GM21381 (cell line): ENCODE measurements at regions not wholly inside any gene's neighbourhood (a gene's known extent, or its start where the extent isn't known, plus 50 kb on each side); places are given as distances from the start of the nearest gene placed in this dataset.

Experiments used
- ATAC-seq: cut with Tn5 transposase; IDR thresholded peaks from one replicate; pipeline ENCODE4 v1.9.1; 2021; ENCODE audit warnings: mild to moderate bottlenecking, moderate library complexity; ENCODE audit not compliant: unreplicated experiment

DNA sequence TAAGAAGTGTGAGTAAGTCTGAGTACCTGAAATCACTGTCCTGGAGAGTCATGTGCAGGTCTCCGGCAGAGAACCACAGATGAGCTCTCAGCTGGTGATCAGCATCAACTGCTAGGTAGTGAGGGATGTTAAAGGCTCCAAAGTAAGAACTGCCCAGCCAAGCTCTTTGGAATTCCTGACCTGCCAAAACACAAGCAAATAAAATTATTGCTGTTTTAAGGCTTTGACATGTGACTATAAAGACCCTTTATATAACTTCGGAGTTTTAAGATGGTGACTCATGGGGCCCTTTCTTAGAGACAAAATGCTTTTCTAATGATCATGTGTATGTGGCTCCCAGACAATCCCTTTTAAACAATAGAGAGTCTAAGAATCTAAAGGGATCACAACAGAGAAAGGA is 855.7 kb downstream of the TRIB2 start:
- ATAC-seq: no peak

DNA sequence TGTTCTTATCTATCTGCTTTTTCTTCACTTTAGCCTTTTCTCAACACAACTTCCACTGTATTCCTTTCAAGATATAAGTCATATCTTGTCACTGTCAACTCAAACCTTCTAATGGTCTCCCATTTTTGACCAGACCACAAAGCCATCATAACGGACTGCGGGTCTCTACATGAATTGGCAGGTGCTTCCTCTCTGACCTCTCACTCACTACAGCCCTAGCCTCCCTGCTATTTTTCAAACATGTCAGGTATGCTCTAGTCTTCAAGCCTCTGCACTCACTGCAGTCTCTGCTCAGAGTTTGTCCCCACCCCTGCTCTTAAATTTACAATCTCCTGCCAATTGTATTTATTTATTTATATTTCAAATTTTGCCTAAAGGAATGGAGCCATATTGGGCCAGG is 858.1 kb downstream of the TRIB2 start:
- ATAC-seq: no peak

DNA sequence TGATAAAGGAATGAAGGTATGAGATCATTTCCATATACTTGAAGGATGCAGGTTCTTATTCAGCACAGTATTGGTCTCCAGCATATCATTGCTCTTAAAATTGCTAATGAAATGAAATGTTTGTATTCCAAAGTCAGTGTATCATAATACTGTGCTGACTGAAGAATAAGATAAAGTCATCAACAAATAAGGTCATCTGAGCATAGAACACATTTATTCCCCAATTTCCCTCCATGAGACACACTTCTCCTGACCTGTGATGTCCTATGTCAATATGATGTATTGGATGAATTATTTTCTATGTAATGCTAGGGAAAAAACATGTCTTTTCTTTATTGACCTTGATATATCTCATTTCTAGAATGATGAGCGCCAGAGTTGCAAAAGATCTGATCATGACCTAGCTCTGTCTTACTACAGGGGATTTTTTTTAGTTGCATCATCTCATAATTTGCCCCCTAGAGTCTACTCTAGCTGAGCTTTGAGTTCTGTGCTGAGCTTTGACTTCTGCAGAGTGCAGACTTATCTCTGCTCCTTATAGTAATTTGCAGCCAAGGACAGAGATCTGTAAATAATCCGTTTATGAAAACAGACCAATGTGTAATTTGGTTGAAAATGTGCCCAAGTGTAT is 859.8 kb downstream of the TRIB2 start:
- ATAC-seq: no peak

DNA sequence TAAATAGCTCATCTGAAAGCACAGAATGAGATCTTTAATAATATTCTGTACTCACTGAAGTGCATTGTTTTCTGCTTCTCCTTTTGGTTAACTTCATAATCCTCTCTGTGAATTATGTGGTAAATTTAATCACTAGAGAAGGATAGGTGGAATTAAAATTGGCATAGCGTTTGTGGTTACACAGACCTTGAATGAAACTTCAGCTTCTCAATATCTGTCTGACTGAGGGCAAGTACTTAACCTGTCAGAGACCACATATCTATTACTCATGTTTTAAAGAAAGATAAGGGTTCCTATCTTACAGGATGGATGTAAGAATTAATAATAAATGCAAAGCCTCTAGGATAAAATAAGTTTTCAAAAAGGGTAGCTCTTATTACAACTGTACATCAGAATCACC is 861.8 kb downstream of the TRIB2 start:
- ATAC-seq: no peak

DNA sequence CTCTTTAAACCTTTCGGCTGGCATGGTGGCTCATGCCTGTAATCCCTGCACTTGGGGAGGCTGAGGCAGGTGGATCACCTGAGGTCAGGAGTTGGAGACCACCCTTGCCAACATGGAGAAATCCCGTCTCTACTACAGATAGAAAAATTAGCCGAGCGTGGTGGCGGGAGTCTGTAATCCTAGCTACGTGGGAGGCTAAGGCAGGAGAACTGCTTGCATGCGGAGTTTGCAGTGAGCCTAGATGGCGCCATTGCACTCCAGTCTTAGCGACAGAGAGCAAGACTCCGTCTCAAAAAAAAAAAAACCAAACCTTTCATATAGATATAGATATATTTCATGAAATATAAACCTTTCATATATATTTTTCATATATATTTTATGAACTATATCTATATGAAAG is 864.7 kb downstream of the TRIB2 start:
- ATAC-seq: no peak

DNA sequence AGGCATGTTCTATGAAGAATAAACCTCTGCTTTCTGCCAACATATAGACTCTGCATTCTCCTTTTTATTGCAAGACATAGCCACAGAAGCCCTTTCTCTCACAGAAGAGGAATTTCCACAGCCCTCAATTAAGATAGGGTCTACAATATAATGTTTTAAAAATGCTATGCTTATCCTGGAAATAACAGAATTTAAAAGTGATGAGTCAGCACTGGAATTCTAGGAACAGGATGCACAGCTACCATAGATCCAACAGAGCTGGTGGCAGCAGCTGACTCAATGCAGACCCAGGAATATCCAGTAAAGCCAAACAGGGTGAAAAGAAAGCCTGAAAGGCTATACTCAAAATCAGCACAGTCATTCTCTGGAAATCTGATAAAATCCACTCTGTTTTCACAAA is 866.9 kb downstream of the TRIB2 start:
- no peak for ATAC-seq

DNA sequence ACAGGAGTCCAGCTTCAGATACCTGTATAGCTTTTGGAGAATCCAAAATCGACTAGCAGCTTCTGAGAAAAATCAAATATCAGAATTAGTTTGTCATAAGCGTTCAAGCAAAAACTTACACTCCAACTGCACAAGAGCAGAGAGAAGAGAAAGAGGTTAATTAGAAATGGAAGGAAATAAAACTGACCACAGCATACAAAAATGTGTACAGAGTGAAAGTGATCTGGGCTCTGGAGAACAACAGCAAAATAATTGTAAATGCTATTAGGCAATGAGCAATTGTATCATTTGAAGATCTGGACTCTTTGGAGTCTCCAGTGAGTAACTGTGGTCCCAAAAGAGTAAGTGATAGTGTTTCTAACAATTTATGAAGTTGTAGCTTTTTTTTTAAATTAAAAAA is 867.3 kb downstream of the TRIB2 start:
- ATAC-seq: no peak

DNA sequence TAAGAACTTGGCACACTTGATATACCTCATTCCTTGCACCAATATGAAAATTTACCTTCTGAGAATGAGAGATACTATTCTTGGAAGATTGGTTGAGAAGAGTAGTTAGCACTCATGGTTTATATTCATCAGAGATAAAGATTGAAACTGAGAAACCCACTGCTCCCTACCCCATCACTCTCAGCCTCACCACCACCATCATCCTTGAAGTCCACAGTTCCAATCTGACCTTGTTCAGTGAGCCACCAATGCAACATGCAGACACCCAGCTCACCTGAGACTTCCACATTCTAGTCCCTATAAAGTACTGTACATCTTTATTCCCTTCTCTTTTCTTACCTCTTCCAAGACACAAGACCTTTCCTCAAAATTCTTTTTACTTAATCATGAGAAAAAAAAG is 869.0 kb downstream of the TRIB2 start:
- ATAC-seq: no peak

DNA sequence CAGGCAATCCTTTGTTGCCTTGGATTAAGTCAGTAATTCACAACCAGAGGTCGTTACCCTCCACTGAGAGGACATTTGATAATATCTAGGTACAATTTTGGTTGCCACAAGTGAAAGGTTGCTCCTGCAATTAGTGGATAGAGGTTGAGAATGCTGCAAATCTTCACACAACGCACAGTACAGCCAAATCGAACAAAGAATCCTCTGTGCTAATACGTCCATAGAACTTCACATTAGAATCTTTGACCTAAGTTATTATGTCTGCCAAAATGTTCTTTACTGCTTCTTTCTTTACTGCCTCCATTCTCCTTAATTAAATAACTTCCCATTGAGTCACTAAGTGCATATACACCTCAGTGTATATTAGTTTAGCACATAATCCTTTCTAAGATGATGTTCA is 879.5 kb downstream of the TRIB2 start:
- no peak for ATAC-seq

DNA sequence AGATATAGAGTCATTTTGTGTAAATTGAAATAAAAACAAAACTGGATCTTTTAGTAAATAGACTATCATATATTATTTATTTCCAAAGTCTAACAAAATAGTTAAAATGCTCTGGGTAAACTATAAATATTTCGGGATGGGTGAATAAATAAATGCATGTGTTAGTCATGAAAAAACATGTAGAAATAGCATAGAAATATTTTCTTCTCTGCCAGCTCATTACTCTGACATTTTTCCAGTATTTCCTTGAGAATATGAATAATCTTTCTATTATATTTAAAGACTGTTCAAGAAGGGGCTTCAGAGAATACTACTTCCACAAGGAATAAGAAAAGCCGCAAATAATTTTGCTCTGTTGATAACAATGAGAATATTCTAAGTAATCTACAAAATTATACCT is 880.4 kb downstream of the TRIB2 start:
- ATAC-seq: no peak

DNA sequence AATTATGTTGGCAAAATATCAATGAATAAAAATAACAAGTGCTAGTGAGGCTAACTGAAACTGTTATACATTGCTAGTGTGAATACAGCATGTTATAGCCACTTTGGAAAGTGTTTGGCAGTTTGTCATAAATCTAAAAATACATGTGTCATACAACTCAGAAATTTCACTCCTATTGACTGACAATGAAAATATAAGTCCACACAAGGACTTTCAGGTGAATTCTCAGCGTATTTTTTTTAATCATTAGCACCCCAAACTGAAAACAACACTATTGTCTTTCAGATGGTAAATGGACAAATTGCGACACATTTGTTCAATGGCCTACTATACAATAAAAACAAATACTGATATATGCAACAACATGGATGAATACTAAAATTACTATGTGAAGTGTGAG is 884.8 kb downstream of the TRIB2 start:
- no peak for ATAC-seq

DNA sequence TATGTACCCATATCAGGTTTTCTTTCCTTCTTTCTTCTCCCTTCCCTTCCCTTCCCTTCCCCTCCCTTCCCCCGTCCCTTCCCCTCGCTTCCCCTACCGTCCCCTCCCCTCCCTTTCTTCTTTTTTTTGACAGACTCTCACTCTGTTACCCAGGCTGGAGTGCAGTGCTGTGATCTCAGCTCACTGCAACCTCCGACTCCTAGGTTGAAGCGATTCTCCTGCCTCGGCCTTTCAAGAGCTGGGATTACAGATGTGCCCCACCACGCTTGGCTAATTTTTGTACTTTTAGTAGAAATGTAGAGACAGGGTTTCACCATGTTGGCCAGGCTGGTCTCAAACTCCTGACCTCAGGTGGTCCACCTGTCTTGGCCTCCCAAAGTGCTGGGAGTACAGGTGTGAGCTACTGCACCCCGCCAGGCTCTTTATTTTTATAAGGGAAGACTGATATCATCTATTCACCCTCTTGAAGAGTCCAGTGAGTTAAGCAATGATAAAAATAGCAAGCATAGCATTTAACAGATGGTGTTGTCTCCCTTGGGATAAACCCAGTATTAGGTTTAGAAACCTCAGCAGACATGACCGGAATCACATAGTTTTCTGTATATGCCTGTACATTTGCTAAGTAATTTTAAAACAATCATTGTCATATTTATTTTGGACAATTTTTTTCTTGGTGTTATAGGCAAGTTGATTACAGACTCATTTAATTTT is 888.4 kb downstream of the TRIB2 start:
- ATAC-seq: no peak

DNA sequence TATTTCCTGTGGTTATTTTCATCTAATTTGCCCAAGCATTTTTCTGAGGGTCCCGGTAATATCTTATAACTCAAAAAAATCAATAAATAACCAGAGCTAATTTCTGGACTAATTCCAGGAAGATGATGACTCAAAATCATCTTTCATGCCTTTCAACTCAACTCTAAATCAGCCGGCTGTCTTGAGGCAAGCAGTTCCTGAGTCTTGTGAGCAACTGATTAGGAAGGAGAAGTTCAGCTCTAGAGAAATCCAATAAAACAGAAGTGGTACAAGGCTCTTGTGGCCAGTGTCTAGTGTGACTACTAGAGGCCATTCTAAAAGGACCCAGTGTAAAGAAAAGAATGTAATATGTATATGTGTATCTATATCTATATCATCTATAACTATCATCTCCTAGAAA is 890.4 kb downstream of the TRIB2 start:
- peak; percentile 61 for ATAC-seq

DNA sequence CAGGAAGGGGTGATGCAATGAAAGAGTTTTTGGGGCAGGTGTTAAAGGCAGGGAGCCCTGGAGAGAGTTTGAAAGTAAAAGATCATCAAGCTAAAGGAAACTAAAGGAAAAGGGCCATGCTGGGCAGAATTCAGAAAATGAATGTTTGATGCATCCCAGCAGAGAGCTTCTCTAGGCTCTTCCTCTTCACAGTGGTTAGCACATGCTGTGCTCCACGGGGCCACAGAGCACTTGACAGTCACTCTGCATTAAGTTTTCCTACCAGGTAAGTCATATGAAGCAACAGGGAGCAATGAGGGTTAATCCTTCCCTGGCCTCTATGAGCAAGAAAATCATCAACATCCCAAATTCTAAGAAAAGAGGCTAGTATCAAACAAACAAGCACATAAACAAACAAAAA is 895.2 kb downstream of the TRIB2 start:
- no peak for ATAC-seq

DNA sequence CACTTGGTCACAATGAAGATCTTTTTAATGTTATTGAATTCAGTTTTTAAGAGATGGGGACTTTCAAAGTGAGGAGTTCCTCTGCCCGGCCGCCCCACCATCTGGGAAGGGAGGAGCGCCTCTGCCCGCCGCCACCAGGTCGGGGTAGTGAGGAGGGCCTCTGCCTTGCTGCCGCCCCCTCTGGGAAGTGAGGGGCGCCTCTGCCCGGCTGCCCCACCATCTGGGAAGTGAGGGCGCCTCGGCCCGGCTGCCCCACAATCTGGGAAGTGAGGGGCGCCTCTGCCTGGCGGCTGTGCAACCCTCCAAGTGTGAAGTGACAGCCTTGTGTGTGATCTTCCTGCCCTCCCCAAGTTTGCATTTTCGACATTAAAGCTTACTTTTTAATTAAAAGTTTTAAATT is 899.3 kb downstream of the TRIB2 start:
- no peak for ATAC-seq

DNA sequence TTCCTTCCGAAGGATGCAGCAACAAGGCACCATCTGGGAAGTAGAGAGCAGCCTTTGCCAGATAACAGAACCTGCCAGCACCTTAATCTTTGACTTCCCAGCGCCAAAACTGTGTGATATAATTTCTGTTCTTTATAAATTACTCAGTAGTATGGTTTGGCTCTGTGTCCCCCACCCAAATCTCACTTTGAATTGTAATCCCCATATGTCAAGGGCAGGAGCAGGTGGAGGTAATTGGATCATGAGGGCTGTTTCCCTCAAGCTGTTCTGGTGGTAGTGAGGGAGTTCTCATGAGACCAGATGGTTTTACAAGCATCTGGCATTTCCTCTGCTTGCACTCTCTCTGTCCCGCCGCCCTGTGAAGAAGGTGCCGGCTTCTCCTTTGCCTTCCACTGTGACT is 899.9 kb downstream of the TRIB2 start:
- ATAC-seq: no peak

DNA sequence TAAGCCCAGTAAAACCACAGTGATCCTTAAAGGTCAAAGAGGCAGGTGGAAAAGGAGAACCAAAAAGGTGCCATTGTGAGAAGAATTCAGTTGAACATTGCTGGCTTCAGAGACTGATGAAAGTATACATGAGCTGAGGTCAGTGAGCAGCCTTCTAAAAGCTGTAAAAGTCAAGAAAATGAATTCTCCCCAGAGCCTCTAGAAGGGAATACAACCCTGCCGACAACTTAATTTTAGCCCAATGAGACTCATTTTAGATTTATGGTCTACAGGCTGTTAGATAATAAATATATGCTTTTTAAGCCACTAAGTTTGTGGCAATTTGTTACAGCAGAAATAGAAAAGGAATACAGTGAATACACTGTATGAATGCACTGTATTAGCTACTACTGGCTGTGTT is 911.4 kb downstream of the TRIB2 start:
- ATAC-seq: no peak

DNA sequence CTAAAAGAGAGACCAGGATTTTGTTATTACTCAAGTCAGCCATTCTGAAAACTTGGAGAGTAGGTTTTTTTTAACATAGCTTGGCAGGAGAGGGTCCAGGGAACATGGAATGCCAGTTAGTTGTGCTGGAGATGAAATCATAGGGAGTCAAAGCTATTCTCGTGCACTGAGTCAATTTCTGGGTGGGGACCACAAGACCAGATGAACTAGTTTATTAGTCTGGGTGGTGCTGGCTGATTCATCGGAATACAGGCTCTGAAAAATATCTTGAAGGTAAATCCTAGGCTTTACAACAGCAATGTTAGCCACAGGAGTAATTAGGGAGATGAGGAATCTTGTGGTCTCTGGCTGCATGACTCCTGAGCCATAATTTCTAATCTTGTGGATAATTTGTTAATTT is 921.4 kb downstream of the TRIB2 start:
- ATAC-seq: no peak

DNA sequence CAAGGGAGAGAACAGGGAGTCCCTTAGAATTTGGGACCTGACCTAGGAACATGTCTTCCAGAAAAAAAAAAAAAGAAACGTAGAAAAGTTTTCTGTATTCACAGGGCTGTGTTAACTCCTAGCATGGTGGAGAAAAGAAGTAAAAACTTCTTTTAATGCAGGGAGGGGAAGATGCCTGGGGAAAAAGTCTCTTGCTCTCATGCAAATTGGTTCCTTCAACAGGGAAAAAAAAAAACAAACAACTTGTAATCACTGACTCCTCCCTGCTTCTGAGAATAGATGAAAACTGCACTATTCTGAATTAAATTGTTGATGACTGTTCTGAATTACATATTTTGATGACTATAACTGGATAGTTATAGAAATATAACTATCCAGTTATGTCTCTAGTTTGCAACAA is 933.2 kb downstream of the TRIB2 start:
- no peak for ATAC-seq

DNA sequence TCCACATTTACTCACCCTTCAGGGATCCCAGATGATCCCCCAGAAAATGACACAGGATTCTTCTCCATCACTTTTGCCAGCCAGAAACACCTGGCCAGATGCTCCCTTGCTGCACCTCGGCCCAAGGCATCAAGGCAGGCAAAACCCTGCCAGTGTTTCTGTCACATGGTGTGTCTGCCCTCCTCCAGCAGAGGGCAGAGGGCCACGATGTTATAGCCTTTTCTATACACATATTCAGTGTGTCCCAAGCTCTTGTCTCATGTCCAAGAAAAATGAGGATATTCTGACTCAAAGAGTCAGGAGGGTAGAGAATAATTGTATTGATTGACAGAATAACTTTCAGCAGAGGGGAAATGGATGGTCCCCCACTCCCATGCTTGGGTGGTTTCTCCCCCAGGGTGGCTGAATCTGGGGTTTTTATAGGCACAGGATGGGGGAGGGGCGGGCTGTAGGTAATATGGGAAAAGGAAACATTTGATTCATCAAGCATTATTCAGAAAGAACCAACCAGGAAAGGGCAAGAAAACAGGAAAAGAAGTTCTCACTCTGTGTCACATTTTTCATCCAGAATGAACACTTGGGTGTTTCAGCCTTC is 933.9 kb downstream of the TRIB2 start:
- ATAC-seq: no peak

DNA sequence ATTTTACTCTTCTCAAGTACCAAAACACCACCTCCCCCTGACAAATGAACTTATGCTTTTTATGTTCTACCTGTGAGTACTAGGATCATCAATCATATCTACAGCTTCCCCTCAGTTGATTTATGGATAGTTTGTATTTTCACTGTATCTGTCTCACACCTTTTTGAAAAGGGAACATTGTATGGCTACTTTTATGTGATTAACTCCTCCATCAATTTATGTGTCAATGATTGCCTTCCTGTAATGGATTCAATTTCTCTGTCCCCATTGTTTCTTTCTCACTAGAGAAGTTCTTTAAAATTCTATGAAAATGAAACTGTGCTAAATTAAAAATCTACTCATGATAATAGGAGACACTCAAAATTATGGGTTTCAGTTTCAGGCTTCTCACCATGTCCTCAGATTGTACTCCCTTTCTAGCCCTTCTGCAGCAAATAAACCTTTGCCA is 935.0 kb downstream of the TRIB2 start:
- ATAC-seq: peak; percentile 68

DNA sequence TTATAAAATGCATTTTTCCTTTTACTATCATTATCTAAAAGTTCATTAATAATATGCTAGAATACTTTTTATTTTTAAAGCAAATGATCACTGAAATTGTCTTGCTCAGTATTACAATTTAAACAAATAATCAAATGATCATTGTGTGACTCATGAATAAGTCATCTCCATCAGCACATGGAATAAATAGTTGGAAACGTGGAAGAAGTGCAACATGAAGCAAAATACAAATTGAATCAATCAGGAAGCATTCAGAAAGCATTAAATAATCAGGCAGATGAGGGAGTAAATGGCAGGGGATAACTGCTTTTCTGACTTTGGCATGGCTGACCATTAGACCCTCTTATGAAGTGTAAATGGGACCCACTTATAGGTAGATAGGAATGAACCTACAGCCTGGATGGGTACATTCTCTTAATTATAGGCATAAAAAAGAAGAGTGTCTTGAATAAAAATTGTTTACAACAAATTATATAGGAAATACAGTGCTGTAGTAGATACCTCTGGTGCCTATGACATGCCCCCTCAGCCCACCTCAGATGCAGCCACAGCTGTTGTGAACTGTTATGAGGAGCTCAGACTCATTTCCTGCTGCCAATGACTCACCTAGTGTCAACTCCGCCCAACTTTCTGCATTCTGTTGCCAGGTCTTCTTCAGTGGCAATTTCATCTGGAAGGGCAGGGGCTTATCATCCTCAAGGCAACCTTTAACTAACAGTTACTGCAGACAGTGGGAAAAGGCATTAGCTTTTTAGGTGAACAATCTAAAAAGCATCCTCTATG is 936.0 kb downstream of the TRIB2 start:
- no peak for ATAC-seq
